ENCODE measurements at regions not wholly inside any gene's neighbourhood (a gene's known extent, or its start where the extent isn't known, plus 50 kb on each side); places are given as distances from the start of the nearest gene placed in this dataset.
"Not testable (repeated sequence)": the region's sequence is repeated elsewhere in the genome, so short reads cannot be mapped to it uniquely, and the experiment has no call there.

GRCh38 chr15:89021886-89022285 is 66.4 kb upstream of the ABHD2 start:
- TF ChIP-seq POLR2A, CTCF (IDR thresholded peaks at IDR 0.05): not testable (repeated sequence)

All from Peyer's patch (tissue), 4 donors.